Memory B cell (primary cell): ENCODE measurements at regions not wholly inside any gene's neighbourhood (a gene's known extent, or its start where the extent isn't known, plus 50 kb on each side); places are given as distances from the start of the nearest gene placed in this dataset.

ENCODE experiments used
- ATAC-seq: fragments of 150-1000 bp; cut with Tn5 transposase; 2 replicates; pipeline ENCODE4 v1.10.0; 2021; ENCODE audit warnings: low read depth, mild to moderate bottlenecking, moderate library complexity
- DNase-seq, 2 donors: peaks; one replicate each; pipeline ENCODE4 v3.0.0; 2022; ENCODE audit warnings: low spot score in 2 of 2
- H3K27ac Mint-ChIP-seq: one replicate; pipeline ENCODE4 v1.8.0; 2022; ENCODE audit warnings: mild to moderate bottlenecking, moderate library complexity, mixed read lengths
- H3K27me3 Mint-ChIP-seq: one replicate; pipeline ENCODE4 v1.8.0; 2022; ENCODE audit warnings: mixed read lengths
- H3K36me3 Mint-ChIP-seq: one replicate; pipeline ENCODE4 v1.8.0; 2022; ENCODE audit warnings: mild to moderate bottlenecking, mixed read lengths
- H3K4me1 Mint-ChIP-seq: one replicate; pipeline ENCODE4 v1.8.0; 2022; ENCODE audit warnings: mixed read lengths
- H3K4me3 Mint-ChIP-seq: one replicate; pipeline ENCODE4 v1.8.0; 2022; ENCODE audit warnings: mild to moderate bottlenecking, moderate library complexity, mixed read lengths
- H3K9me3 Mint-ChIP-seq: one replicate; pipeline ENCODE4 v1.8.0; 2022; ENCODE audit warnings: mixed read lengths

DNA sequence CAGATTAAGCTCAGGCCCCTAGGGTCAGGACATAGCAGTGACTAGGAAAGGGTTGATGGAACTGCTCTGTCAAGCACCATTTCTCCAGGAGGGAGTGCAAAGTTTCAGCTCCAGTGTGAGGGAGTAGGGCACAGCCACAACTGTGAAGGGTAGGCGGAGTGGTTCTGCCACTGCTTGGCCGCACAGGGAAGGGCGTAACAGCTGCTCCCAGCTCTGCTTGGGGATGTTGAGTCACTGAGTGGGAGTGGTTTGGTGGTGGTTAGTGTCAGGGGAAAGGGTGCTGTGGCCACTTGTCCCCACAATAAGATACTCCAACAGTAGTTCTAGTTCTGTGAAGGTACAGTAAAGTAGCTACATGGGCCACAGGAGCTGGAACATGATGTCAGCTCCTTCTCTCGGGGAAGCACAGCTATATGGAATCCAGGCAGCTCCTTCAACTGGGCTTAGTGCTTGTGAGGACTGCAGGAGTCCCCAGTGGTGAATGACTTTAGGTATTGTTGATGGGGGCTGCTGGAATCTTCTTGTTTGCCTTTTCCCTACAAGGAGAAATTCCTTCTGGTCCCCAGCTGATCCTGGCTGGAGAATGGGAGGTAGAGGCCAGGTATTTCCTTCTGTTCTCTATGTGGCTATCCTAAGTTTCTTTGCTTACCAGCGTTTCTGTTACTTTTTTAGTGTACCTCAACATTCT lies 314.5 kb downstream of the SPATA31D1 start:
- Mint-ChIP-seq H3K27ac (no peak overlapping the region), H3K4me3 (no peak overlapping the region), H3K36me3 (no peaks in the 10 kb centered on the region), H3K4me1 (peaks cover 5% of the 10 kb centered on the region), H3K27me3 (no peaks in the 10 kb centered on the region), H3K9me3 (peaks cover 2% of the 10 kb centered on the region)
- ATAC-seq (no peak), DNase-seq (no peak)

DNA sequence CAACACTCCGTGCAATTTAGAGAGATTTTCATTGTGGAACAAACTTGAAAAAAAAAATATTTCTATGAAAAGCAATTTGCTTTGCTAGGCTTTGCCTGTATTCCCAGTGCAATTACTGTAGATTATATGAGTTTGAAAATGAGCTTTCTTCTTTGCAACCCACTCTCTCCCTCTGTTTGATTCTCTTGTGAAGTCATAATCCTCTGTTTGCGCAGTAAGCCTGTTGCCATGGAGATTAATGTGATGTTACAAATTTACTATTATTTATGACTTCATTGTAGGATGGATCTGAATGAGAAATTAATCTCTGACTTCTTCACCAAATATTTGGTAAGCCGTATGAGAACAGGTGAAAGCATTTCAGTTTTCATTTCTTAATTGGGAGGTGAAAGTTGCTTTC lies 320.3 kb downstream of the SPATA31D1 start:
- Mint-ChIP-seq H3K36me3 (no peaks in the 10 kb centered on the region), H3K27me3 (no peaks in the 10 kb centered on the region), H3K4me3 (no peak overlapping the region), H3K4me1 (no peaks in the 10 kb centered on the region), H3K9me3 (peaks cover 4% of the 10 kb centered on the region), H3K27ac (no peak overlapping the region)
- DNase-seq (no peak), ATAC-seq (no peak)

DNA sequence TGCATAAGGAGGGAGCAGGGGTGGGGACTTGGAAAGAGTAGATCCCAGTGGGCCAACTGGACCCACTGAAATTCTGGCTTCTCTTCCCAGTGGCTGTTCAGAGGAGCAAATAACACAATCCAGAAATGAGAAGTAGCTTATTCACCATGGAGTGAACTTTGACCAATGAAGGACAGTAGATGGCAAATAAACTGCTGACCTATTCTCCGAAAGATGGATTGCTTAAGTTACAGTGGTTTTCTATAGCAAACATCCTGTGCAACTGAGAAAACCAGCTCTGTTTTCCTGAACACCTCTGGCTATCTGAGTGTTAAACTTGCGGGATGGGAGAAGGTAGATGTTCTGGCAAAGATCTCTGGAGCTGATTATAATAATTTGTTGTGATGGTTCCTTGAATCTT lies 325.1 kb downstream of the SPATA31D1 start:
- peaks cover 5% of the 10 kb centered on the region for H3K9me3 Mint-ChIP-seq
- H3K4me1 Mint-ChIP-seq, result no peaks in the 10 kb centered on the region
- no peak overlapping the region for H3K4me3 Mint-ChIP-seq
- H3K27me3 Mint-ChIP-seq, result no peaks in the 10 kb centered on the region
- no peak for ATAC-seq
- H3K27ac Mint-ChIP-seq, result no peak overlapping the region
- DNase-seq, result no peak
- H3K36me3 Mint-ChIP-seq, result no peaks in the 10 kb centered on the region

DNA sequence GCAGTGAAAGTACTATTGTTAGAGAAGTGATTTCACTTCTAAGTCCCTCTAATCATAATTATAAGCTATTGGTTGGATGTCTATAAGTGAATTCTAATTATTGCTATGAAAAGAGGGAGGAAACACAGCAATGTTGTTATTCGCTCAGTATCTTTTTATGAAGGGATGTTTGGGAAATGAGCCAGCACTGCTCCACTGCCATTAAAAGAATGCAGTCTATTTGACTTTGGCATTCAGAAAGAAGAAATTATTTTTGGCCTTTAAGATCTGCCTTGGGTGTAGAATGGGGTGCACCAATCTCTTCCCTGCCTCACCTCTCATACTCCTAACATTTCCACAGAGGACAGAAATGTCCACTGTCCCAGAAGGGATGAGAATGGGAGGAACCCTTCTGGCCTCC lies 332.0 kb downstream of the SPATA31D1 start:
- ATAC-seq (no peak), DNase-seq (no peak)
- Mint-ChIP-seq H3K27me3 (no peaks in the 10 kb centered on the region), H3K4me1 (no peaks in the 10 kb centered on the region), H3K9me3 (peaks cover 12% of the 10 kb centered on the region), H3K36me3 (no peaks in the 10 kb centered on the region), H3K4me3 (no peak overlapping the region), H3K27ac (no peak overlapping the region)

DNA sequence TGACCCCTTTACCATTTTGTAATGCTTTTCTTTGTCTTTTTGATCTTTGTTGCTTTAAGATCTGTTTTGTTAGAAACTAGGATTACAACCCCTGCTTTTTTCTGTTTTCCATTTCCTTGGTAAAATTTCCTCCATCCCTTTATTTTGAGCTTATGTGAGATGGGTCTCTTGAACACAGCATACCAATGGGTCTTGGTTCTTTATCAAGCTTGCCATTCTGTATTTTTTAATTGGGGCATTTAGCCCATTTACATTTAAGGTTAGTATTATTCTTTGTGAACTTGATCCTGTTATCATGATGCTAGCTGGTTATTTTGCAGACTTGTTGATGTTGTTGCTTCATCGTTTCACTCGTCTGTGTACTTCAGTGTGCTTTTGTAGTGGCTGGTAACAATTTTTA lies 337.3 kb downstream of the SPATA31D1 start:
- no peaks in the 10 kb centered on the region for H3K27me3 Mint-ChIP-seq
- peaks cover 16% of the 10 kb centered on the region for H3K9me3 Mint-ChIP-seq
- H3K4me1 Mint-ChIP-seq, result no peaks in the 10 kb centered on the region
- no peak overlapping the region for H3K27ac Mint-ChIP-seq
- no peak for DNase-seq
- ATAC-seq, result no peak
- no peak overlapping the region for H3K4me3 Mint-ChIP-seq
- no peaks in the 10 kb centered on the region for H3K36me3 Mint-ChIP-seq

DNA sequence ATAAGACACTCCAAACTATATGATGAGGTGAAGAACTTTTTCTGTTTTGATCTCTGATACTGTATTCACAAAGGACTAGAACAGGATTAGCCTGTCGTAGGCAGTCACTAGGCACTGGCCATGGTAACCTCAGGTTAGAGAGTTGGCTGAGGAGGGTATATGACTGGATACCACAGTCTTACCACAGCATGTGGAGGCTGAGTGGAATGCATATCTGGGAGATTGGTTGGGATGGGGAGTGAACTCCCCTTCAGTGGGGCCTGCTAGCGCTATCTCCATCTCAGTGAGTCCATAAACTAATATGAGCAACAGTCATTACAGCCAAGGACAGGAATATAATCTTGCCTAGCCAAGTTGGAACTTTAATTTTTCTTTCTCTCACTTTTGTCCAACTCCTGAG lies 339.1 kb downstream of the SPATA31D1 start:
- no peaks in the 10 kb centered on the region for H3K4me1 Mint-ChIP-seq
- no peaks in the 10 kb centered on the region for H3K36me3 Mint-ChIP-seq
- H3K4me3 Mint-ChIP-seq, result no peak overlapping the region
- H3K27ac Mint-ChIP-seq, result no peak overlapping the region
- H3K27me3 Mint-ChIP-seq, result no peaks in the 10 kb centered on the region
- peaks cover 16% of the 10 kb centered on the region for H3K9me3 Mint-ChIP-seq
- DNase-seq (no peak), ATAC-seq (no peak)

DNA sequence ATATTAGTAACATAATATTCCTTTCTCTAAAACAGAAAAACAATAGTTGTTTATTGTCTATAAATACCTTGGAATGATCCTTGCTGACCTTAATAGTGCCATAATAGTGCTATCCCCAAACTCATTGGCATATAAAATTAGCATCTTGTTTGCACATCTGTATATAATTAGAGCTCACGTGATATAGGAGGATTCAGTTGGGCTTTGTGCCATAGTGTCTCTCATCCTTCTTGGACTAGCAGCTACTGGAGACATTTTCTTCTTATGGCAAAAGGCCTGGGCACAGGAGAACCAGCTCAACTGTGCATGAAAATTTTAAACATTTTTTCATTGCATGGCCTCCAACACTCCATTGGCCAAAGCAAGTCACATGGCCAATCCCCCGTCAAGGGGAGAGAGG lies 342.5 kb downstream of the SPATA31D1 start:
- Mint-ChIP-seq H3K36me3 (no peaks in the 10 kb centered on the region), H3K27me3 (no peaks in the 10 kb centered on the region), H3K4me1 (no peaks in the 10 kb centered on the region), H3K9me3 (peaks cover 6% of the 10 kb centered on the region), H3K27ac (no peak overlapping the region), H3K4me3 (no peak overlapping the region)
- DNase-seq (no peak), ATAC-seq (no peak)

DNA sequence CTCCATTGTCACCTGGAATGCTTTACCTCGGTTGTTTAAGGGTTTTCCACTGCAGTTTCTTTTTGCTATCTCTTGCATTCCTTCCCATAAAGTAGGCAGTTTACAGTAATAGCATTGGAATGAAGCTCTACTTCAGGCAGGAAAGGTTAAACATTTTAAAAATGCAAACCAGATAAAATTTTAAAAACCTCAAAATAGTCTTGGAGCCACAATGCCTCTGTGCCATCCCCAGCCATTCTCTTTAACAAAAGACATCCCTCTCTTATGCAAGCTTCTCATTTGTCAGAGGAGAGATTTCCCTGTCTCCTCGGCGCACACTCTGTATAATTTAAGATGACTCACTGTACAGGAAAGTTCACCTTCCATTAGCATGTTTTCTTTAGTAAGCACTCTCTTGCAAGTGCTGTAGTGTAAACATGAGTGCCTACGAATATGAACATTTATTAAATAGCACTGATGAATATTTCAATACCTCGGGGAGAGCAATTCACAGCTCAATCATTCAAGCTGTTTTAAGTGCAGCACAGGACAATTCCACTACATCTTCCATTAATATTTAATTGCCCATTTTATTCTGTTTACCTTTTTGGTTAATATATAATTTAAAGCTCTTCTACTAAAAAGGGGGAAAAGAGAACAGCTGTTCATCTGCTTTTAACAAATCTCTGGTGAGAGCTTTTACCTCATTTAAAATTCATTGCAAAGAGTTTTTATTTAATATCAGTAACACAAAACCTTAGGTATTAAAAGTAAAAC lies 343.6 kb downstream of the SPATA31D1 start:
- H3K36me3 Mint-ChIP-seq, result no peaks in the 10 kb centered on the region
- ATAC-seq (no peak), DNase-seq (no peak)
- no peaks in the 10 kb centered on the region for H3K4me1 Mint-ChIP-seq
- H3K27me3 Mint-ChIP-seq, result no peaks in the 10 kb centered on the region
- H3K4me3 Mint-ChIP-seq, result no peak overlapping the region
- H3K9me3 Mint-ChIP-seq, result no peaks in the 10 kb centered on the region
- H3K27ac Mint-ChIP-seq, result no peak overlapping the region

DNA sequence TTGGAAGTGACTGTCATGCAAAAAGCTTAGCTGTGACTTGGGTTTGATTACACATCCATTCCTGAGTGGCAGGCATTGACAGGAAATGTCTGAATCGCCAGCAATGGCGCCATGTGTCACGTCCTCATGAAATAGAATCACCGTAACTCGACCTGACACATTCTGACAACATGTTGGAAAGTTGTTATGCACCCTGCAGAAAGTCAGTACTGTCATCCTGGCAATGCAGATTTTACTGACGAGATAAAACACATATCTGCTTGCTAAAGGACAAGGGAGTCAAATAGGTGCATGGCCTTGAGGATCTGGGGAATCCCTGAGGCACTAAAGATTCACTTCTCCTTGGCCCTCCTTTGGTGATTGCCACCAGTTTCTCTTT lies 344.2 kb downstream of the SPATA31D1 start:
- H3K4me1 Mint-ChIP-seq, result no peaks in the 10 kb centered on the region
- ATAC-seq (no peak), DNase-seq (no peak)
- no peaks in the 10 kb centered on the region for H3K36me3 Mint-ChIP-seq
- no peak overlapping the region for H3K4me3 Mint-ChIP-seq
- H3K9me3 Mint-ChIP-seq, result no peaks in the 10 kb centered on the region
- no peaks in the 10 kb centered on the region for H3K27me3 Mint-ChIP-seq
- no peak overlapping the region for H3K27ac Mint-ChIP-seq

DNA sequence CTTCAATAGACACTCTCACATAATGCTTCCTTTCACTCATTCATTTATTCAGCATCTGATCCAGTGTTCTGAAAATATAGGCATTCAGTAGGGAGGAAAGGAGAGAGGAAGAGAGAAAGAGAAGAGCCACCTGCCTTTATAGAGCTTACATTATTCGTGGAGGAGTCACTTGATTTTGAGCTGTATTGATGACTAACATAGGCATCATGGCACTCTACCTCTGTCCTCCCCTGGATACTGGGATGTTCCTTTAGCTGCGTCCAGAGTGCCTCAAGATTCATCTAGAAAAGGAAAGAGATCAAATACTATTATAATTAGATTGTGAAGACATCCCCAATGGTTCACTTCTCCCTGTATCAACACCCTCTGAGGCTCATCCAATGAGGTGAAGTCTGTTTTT lies 345.1 kb downstream of the SPATA31D1 start:
- Mint-ChIP-seq H3K4me3 (no peak overlapping the region), H3K9me3 (no peaks in the 10 kb centered on the region), H3K36me3 (no peaks in the 10 kb centered on the region), H3K4me1 (no peaks in the 10 kb centered on the region), H3K27me3 (no peaks in the 10 kb centered on the region), H3K27ac (no peak overlapping the region)
- ATAC-seq, result no peak
- no peak for DNase-seq

DNA sequence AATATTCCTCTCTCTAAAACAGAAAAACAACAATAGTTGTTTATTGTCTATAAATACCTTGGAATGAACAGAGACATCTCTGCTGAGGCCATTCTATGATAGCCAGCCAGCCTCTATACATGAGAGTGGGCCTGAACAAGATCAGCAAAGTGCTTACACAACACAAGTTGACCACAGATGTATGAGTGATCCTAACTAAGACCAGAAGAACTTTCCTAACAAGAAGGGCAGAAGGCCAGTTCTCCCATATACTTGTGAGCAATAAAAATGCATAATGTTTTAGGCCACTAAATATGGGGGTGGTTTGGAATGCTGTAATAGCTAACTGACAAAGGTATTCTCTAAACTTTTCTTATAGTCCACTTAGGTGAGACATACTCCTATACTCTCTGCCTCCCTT lies 345.7 kb downstream of the SPATA31D1 start:
- Mint-ChIP-seq H3K36me3 (no peaks in the 10 kb centered on the region), H3K27me3 (no peaks in the 10 kb centered on the region), H3K27ac (no peak overlapping the region), H3K4me1 (no peaks in the 10 kb centered on the region), H3K9me3 (no peaks in the 10 kb centered on the region), H3K4me3 (no peak overlapping the region)
- DNase-seq, result no peak
- no peak for ATAC-seq

DNA sequence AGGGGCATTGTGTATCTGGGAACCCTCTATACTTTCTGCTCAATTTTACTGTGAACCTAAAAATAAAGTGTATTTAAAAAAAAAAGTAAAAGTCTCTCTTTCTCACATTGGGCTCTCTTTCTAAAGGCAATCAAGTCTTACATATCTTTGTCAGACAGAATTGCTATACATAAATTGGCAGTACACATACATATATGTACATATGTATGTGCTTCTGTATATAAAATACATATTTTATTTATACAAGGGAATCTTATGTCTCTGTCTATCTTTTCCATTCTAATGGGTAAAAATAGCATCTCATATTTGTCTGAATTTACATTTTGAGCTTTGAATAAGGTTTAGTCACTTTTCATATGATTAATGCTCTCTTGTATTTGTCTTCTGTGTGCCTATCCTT lies 348.8 kb downstream of the SPATA31D1 start:
- peaks cover 1% of the 10 kb centered on the region for H3K27me3 Mint-ChIP-seq
- peaks cover 2% of the 10 kb centered on the region for H3K4me1 Mint-ChIP-seq
- H3K27ac Mint-ChIP-seq, result no peak overlapping the region
- DNase-seq, result no peak
- H3K4me3 Mint-ChIP-seq, result no peak overlapping the region
- H3K36me3 Mint-ChIP-seq, result no peaks in the 10 kb centered on the region
- H3K9me3 Mint-ChIP-seq, result no peaks in the 10 kb centered on the region
- no peak for ATAC-seq

DNA sequence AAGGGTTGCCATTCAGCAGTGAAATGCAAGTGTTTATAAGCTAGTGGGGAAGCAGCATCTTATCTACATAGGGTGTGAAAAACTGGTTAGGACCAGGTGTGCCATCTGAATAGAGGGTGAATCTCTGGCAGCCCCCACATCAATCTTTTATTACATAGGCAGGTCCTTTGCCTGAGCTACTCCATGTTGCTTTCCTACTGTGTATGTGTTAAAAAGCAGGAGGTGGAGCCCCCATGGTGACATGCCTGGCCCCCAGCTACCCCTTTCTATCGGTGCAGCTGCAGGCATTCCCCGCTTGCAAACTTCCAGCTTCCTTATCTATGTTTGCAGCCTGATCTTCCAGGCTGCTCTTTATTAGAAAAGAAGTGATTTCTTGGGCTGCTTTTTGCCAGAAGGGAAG lies 353.5 kb downstream of the SPATA31D1 start:
- H3K27me3 Mint-ChIP-seq, result peaks cover 1% of the 10 kb centered on the region
- H3K9me3 Mint-ChIP-seq, result peaks cover 8% of the 10 kb centered on the region
- no peak overlapping the region for H3K4me3 Mint-ChIP-seq
- H3K36me3 Mint-ChIP-seq, result peaks cover 6% of the 10 kb centered on the region
- ATAC-seq, result no peak
- peaks cover 2% of the 10 kb centered on the region for H3K4me1 Mint-ChIP-seq
- no peak overlapping the region for H3K27ac Mint-ChIP-seq
- DNase-seq, result no peak

DNA sequence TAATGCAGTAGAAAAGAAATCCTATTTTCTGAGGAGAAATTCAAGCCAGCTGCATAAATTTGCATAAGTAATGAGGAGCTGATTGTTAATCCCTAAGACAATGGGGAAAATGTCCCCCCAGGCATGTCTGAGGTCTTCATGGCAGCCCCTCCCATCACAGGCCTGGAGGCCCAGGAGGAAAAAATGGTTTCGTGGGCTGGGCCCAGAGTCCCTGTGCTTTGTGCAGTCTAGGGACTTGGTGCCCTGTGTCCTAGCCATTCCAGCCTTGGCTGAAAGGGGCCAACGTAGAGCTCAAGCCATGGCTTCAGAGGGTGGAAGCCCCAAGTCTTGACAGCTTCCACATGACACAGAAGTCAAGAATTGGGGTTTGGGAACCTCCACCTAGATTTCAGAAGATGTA lies 357.5 kb downstream of the SPATA31D1 start:
- no peaks in the 10 kb centered on the region for H3K4me1 Mint-ChIP-seq
- H3K27me3 Mint-ChIP-seq, result no peaks in the 10 kb centered on the region
- H3K4me3 Mint-ChIP-seq, result no peak overlapping the region
- H3K36me3 Mint-ChIP-seq, result peaks cover 8% of the 10 kb centered on the region
- DNase-seq (no peak), ATAC-seq (no peak)
- no peak overlapping the region for H3K27ac Mint-ChIP-seq
- peaks cover 10% of the 10 kb centered on the region for H3K9me3 Mint-ChIP-seq
